NCI-H748 (cell line): ENCODE measurements at regions not wholly inside any gene's neighbourhood (a gene's known extent, or its start where the extent isn't known, plus 50 kb on each side); places are given as distances from the start of the nearest gene placed in this dataset.

Experiments used
- DNase-seq: peaks from one replicate; lab custom pipeline; 2025; ENCODE audit not compliant: unreplicated experiment; lab: John Stamatoyannopoulos, UW

- DNase-seq = no peak
Measured at GRCh38 chr4:36492590-36492989, 211.2 kb downstream of the DTHD1 start.

DNA sequence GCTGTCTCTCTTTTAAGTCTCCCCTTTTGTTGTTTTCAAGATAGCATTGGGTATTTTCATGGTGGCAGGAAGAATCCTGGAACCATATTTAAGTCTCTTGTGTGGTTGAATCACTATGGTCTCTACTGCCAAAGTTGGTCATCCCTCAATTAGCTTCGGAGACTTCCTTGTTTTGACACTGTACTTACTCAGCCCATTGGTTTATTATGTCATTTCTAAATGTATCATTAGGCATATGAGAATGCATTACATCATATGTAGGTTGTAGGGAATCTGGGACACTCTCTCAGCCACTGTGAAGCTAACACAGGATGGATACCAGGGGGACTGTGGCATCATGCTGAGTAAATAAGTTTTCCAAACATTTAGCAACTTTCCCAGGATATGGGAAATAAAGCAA lies 211.8 kb downstream of the DTHD1 start:
- no peak for DNase-seq

- no peak for DNase-seq
Measured at GRCh38 chr4:36494016-36494415, 212.6 kb downstream of the DTHD1 start.

DNA sequence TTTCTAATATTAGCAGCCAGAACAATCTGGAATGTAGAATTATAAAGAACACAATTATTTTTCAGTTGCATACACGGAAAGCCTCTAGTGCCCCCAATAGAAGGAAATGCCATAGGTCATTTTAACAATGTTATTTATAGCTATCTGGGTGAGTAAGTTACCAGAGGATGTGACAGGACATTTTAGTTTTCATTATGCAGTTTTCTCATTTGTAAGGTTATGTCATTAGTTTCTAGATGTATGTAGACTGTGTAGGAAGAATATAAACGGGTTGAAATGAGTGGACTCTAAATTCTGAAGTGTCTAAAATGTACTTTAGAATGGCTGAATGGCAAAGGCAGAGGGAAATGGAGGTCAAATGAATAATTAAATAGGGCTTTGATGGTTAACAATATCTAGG lies 213.3 kb downstream of the DTHD1 start:
- DNase-seq = no peak

DNA sequence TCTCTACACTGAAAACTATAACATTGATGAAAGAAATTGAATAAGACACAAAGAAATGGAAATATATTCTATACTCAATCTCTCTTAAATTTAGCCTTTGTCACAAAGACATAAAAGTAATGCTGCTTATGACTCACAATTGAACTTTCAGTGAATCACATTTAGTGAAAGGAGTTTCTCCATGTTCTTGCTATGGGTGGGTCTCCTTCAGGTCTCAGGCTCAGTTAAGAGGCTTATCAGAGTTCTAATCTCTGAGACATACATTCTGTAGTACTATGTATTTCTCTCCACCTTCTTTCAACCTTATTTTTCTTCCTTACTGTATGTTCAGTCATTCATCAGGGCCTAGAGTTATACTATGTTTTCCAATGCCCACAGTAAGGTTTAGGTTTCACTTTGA lies 220.9 kb downstream of the DTHD1 start:
- DNase-seq = no peak

DNA sequence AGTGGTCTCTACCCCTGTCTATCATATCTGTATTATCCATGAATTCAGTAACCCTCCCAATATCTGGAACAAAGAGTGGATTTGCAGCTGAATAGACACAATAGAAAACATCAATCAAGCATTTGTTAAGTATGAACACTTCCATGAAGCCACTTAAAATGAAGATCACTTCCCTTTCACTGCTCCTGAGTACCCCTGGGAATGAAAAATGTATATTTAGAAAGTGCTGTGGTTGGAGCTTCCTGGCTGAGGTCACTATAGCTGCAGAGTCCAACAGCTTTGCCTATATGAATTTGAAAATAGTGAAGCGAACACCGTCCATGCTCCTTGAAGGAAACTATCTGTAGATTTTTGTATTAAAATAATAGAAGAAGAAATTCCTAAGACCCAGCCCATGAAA lies 227.0 kb downstream of the DTHD1 start:
- DNase-seq = no peak

- no peak for DNase-seq
Measured at GRCh38 chr4:36509845-36510244, 228.4 kb downstream of the DTHD1 start.

DNA sequence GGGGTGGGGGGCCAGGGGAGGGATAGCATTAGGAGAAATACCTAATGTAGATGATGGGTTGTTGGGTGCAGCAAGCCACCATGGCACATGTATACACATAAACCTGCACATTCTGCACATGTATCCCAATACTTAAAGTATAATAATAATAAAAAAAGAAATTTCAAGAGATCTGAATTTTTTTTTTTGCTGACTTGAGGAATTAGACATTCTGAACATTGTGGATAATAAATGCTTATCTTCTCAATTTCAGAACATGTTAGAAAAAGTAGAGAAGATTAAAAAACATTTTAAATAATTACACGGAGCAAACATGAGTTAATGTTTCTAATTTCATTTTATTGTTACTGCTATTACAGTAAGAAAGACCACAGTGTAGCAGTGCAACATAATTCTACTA lies 230.4 kb downstream of the DTHD1 start:
- DNase-seq = no peak

DNA sequence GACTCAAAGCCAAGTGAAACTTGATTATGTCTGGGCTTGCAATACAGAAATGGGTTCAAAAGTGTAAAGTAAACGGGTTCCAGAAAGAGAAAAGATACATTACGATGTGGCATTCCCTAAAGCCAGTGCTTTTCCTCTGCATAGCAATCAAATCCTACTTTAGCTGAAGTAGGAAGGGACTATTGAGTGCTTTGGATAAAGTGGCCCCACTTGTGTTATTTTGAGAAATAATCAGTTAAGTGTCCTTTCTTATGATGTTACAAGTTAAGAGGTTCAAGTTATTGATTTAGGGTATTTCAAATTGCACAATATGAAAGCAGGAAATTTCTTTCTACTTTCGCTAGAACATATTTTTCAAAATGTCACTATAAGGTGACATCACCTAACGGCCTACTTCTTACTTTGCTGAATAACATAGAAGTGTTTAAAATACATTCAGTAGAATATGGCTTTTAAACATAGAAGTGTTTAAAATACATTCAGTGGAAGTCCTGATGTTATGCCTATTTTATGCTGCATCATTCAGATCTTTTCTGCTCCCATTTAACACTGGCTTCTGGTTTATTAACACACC lies 235.2 kb downstream of the DTHD1 start:
- DNase-seq = no peak

DNA sequence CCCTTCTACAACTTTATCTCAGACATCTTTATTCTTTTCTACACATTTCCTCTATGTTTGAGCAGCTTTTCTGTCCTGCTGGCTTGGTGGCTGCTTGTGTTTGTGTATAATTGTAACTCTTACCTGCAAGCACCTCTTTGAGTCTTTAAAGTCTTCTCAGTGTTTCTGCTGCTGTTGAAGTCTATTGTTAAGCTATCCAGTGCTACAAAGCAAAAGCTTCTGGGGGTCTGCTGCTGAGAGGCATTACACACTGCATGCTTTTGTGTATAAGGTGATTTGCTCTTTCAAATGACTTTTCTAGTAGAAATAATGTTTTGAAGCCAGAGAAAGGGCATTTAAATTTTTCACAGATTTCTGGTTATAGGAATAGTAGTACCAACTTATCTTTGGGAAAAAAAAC lies 241.8 kb downstream of the DTHD1 start:
- no peak for DNase-seq

- no peak for DNase-seq
Measured at GRCh38 chr4:36532670-36533379, 251.4 kb downstream of the DTHD1 start.

- no peak for DNase-seq
Measured at GRCh38 chr4:36533944-36534343, 252.5 kb downstream of the DTHD1 start.

GRCh38 chr4:36547383-36547782 lies 266.0 kb downstream of the DTHD1 start:
- DNase-seq = no peak

DNA sequence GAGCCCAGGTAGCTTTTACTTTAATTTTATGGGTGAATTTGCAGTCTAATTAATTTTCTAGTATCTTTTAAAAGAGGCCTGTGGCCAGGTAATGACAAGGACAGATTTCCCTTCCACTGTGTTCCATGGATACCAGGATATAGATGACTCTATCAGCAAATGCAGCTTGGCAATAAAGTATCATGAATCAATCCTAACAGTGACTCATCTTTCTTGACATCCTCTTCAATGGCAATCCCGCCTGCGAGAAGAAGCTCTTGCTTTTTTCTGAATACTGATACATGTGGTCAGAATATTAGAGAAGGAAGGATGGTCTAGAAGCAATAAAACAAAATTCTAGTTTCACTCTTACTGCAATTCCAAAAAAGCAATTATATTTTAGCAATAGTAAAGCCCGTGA lies 267.8 kb downstream of the DTHD1 start:
- no peak for DNase-seq

DNA sequence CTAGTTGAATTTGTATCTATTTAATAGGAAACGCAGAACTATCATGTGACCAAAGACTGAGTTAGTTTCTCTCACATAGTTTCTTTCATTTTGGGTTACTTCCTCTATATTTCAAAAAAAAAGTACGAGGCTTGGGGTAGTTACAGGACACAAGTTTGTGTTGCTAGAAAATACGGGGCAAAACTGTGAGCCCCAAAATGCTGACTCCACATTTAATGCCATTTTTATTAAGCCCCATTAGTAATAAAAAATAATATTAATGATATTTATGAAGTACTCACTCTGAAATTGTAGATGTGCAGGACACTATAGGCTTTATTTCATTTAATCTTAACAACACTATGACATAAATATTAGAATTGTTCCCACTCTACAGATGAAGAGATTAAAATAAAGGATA lies 268.6 kb downstream of the DTHD1 start:
- no peak for DNase-seq

DNA sequence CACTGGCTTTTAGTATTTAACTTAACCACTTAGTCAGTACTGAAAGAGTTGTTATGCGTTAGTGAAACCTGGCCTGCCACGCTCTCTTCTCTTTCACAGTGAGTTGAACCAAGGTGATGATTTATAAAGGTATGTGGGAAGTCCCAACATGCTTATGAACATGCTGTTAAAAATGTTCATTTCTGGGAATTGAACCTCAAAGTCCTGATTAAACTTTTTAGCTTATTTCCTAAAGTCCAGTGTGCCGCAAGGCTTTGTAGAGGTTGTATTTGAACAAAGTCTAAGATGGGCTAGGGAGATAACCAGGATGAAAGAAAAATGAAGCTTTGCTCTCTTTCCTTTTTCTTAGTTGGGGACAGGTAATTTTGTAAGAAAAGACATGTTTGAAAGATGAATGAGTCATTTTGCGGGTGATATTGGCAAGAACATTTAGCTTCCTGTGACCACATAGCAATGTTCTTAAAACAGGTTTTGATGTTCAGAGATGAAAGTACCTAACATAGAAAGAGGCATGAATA lies 270.3 kb downstream of the DTHD1 start:
- no peak for DNase-seq

DNA sequence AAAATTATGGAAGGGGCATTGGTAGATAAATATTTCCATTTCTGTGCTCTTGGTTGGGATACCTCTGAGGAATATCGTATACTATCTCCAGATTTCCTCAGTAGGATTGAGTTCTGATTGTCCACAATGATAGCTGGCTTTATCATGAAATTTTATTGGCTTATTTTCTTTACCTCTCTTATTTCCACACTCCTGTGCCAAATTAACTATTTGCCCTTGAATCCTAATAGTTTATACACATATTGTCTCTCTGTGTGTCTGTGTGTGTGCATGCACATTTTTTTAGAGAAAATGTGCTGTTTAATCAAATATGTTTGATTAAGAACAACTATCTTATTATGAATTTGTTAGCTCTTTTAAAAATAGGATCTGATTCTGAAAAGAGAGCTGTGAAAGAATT lies 271.6 kb downstream of the DTHD1 start:
- DNase-seq = no peak

DNA sequence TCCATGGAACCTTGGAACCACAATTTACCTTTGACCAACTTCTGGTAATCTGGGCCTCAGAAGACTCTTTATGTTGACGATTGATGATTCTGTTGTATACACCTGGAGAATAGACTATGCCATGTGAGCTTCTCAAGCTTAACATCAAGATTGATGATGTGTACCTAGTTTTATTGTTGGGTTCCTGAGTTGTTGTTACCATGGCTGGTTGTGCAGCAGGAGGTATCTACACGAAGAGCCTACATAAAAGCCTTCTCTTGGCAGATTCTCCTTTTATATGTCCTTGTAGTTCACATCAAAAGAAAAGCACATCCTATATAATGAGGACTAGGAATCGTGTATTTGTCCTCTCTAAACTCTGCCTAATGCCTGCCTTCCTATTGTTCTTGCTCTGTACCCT lies 272.0 kb downstream of the DTHD1 start:
- DNase-seq = no peak

DNA sequence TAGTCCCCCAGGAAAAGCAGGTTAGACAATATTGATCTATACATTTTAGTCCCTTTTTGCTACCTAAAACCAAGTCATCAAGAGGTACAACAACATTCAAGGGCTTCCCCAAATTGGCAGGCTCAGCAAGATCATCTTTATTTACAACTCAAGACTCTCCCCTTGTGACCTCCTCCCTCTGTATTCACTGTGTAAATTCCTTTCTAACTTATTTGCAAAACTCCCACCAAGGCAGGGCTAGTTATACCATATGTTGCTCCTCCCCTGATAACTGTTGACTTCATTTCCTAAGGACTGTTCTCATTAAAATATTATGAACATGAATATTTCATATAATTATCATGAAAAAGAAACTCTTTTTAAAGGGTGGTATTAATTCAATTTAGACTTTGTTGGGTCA lies 275.6 kb downstream of the DTHD1 start:
- no peak for DNase-seq

GRCh38 chr4:36568575-36568974 lies 287.2 kb downstream of the DTHD1 start:
- DNase-seq = no peak

GRCh38 chr4:36573441-36573840 lies 292.0 kb downstream of the DTHD1 start:
- DNase-seq = no peak

- no peak for DNase-seq
Measured at GRCh38 chr4:36574816-36575215, 293.4 kb downstream of the DTHD1 start.

- DNase-seq = no peak
Measured at GRCh38 chr4:36582198-36582597, 300.8 kb downstream of the DTHD1 start.
